ENCODE measurements at regions not wholly inside any gene's neighbourhood (a gene's known extent, or its start where the extent isn't known, plus 50 kb on each side); places are given as distances from the start of the nearest gene placed in this dataset.

GRCh38 chr1:209086486-209087192, 496.9 kb upstream of the CAMK1G start:
- TF ChIP-seq, protein P1, sequence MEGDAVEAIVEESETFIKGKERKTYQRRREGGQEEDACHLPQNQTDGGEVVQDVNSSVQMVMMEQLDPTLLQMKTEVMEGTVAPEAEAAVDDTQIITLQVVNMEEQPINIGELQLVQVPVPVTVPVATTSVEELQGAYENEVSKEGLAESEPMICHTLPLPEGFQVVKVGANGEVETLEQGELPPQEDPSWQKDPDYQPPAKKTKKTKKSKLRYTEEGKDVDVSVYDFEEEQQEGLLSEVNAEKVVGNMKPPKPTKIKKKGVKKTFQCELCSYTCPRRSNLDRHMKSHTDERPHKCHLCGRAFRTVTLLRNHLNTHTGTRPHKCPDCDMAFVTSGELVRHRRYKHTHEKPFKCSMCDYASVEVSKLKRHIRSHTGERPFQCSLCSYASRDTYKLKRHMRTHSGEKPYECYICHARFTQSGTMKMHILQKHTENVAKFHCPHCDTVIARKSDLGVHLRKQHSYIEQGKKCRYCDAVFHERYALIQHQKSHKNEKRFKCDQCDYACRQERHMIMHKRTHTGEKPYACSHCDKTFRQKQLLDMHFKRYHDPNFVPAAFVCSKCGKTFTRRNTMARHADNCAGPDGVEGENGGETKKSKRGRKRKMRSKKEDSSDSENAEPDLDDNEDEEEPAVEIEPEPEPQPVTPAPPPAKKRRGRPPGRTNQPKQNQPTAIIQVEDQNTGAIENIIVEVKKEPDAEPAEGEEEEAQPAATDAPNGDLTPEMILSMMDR (IDR thresholded peaks at IDR 0.05) = no peak
- DNase-seq (ENCODE audit: low spot score) = no peak
- no peak for ATAC-seq (ENCODE audit: low FRiP score)

GRCh38 chr1:209094384-209094783, 489.1 kb upstream of the CAMK1G start:
- ATAC-seq (ENCODE audit: low FRiP score) (no peak), DNase-seq (ENCODE audit: low spot score) (no peak)
- TF ChIP-seq, protein P1 (IDR thresholded peaks at IDR 0.05) = no peak

DNA sequence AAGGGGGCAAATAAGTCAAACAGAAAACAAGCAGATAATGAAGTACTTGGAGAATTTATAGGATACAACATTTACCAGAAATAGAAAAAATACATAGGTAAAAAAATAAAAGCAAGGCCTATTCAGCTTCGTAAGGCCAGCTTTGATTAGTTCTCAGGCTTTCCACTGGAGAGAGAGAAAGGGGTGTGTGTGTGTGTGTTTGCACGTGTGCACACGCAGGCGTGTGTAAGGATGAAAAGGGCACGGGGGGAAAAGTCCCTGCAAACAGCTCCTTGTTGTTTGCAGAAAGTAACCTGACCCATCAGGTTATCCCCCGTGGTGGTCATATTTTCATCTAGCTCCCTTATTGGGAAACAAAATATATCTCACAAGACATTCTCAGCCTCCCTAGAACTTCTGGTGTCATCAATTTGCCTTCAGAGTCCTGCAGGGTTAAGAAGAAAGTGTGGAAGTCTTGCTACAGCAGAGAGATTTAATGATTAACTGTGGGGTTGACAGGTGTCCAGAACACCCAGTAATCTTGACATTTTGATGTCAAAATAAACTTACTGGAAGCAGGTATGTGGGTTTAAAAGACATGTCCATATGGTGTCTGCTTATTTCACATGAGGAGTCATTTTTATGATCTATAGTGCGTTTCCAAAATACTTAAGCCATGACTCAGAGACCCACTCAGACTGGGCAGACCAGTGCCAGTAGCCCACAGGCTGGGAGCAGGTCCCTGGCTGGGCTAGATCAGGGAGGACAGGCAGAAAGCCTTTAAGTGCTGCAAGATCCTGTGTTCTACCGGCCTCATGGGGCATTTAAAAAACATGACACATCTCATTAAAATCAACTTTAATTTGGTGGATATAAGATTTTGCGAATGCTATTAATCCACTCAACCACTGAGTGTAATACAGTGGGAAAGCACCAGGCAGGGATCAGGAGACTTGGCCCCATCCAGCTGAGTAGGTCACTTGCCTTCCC, 487.6 kb upstream of the CAMK1G start:
- TF ChIP-seq, protein P1 (IDR thresholded peaks at IDR 0.05) = no peak
- no peak for DNase-seq (ENCODE audit: low spot score)
- ATAC-seq (ENCODE audit: low FRiP score) = peak; percentile 96

- ATAC-seq (ENCODE audit: low FRiP score) (no peak), DNase-seq (ENCODE audit: low spot score) (no peak)
- TF ChIP-seq, protein P1 (IDR thresholded peaks at IDR 0.05) = no peak
Observed at GRCh38 chr1:209100460-209100859, 483.1 kb upstream of the CAMK1G start.

DNA sequence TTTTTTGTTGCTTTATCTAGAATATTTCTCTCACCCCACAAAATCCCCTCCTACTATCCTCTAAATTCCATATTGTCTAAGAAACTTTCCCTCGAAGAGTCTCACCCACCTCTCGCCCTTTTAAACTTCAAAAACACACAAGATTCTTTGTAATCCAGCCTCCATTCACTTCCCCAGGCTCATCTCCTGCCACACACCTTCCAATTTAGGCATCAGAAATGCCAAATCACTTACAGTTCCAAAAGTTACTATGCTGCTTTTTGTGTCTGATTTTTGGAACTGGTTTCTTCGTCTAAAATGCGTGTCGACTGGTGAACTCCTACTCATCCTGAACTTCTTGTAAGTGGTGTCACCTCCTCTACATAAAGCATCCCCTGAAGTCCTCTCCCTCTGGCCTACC, 482.4 kb upstream of the CAMK1G start:
- TF ChIP-seq, protein P1 (IDR thresholded peaks at IDR 0.05) = no peak
- ATAC-seq (ENCODE audit: low FRiP score) = no peak

DNA sequence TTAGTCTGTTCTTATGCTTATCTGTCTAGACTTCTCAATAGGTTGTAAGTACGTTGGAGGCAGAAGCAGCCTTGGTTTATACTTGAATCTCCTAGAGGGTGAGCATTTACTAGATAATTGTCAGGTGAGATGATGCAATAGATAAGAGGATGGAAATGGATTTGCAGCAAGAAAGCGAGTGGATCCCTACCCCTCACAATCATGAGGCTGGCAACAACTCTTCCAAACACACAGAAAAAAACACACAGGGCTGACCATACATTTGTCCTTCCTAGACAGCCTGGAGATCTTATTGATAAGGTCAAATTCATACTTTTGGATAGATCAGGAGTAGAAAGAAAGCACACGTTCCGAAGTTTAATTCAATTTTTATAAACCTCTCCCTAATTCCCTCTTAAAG, 481.4 kb upstream of the CAMK1G start:
- TF ChIP-seq, protein P1 (IDR thresholded peaks at IDR 0.05) = no peak
- DNase-seq (ENCODE audit: low spot score) (no peak), ATAC-seq (ENCODE audit: low FRiP score) (no peak)

More for the DNA sequence above, 482.4 kb upstream of the CAMK1G start:
- no peak for DNase-seq (ENCODE audit: low spot score)
